Loucy (cell line): ENCODE measurements at regions not wholly inside any gene's neighbourhood (a gene's known extent, or its start where the extent isn't known, plus 50 kb on each side); places are given as distances from the start of the nearest gene placed in this dataset.
"Not testable (repeated sequence)": the region's sequence is repeated elsewhere in the genome, so short reads cannot be mapped to it uniquely, and the experiment has no call there.

ENCODE experiments used
- H2AFZ ChIP-seq: fragments of 200-600 bp; sonication (generic); 2 replicates; pipeline ENCODE4 v1.6.0; 2016; ENCODE audit warnings: antibody characterized with exemption, mild to moderate bottlenecking, low read length, moderate library complexity
- H3F3A ChIP-seq: fragments of 200-600 bp; 2 replicates; pipeline ENCODE4 v1.6.0; 2016; ENCODE audit warnings: antibody characterized with exemption, low read depth, mild to moderate bottlenecking
- H3K27me3 ChIP-seq: fragments of 200-600 bp; sonication (generic); 2 replicates; pipeline ENCODE4 v1.6.1; 2014; ENCODE audit warnings: low read length, mild to moderate bottlenecking; ENCODE audit not compliant: insufficient read depth, poor library complexity, severe bottlenecking
- H3K36me3 ChIP-seq: fragments of 200-600 bp; sonication (generic); 2 replicates; pipeline ENCODE4 v1.6.1; 2016; ENCODE audit warnings: low read length; ENCODE audit not compliant: insufficient read depth
- H3K4me1 ChIP-seq: fragments of 200-600 bp; sonication (generic); 2 replicates; pipeline ENCODE4 v1.5.1; 2014; ENCODE audit warnings: low read length, mild to moderate bottlenecking; ENCODE audit not compliant: insufficient read depth, poor library complexity, severe bottlenecking
- H3K4me2 ChIP-seq: fragments of 200-600 bp; sonication (generic); 2 replicates; pipeline ENCODE4 v1.6.0; 2014; ENCODE audit warnings: antibody characterized with exemption, low read length, low read depth, mild to moderate bottlenecking; ENCODE audit not compliant: poor library complexity, severe bottlenecking
- H3K4me3 ChIP-seq: fragments of 200-600 bp; sonication (generic); 2 replicates; pipeline ENCODE4 v1.5.1; 2014; ENCODE audit warnings: low read length, mild to moderate bottlenecking, mixed read lengths; ENCODE audit not compliant: poor library complexity, severe bottlenecking
- H3K79me2 ChIP-seq: fragments of 200-600 bp; sonication (generic); 2 replicates; pipeline ENCODE4 v1.6.1; 2014; ENCODE audit warnings: low read length; ENCODE audit not compliant: insufficient read depth
- H3K9ac ChIP-seq: fragments of 200-600 bp; sonication (generic); 2 replicates; pipeline ENCODE4 v1.6.0; 2014; ENCODE audit warnings: mild to moderate bottlenecking, low read depth, low read length, moderate library complexity; ENCODE audit not compliant: poor library complexity, severe bottlenecking
- H3K9me2 ChIP-seq: fragments of 200-600 bp; sonication (generic); replicated peaks from 2 replicates; pipeline ENCODE4 v1.6.1; 2016; ENCODE audit warnings: low read depth, low read length, mixed read lengths
- H3K9me3 ChIP-seq: fragments of 200-600 bp; sonication (generic); 2 replicates; pipeline ENCODE4 v1.6.1; 2014; ENCODE audit warnings: mild to moderate bottlenecking, antibody characterized with exemption, low read length, low read depth; ENCODE audit not compliant: insufficient read depth
- H4K20me1 ChIP-seq: fragments of 200-600 bp; sonication (generic); 2 replicates; pipeline ENCODE4 v1.6.0; 2014; ENCODE audit warnings: antibody characterized with exemption, low read length, mild to moderate bottlenecking; ENCODE audit not compliant: insufficient read depth, poor library complexity, severe bottlenecking
- EZH2phosphoT487 ChIP-seq: fragments of 200-600 bp; IDR thresholded peaks from 2 replicates; pipeline ENCODE4 v1.6.1; 2018; ENCODE audit warnings: antibody characterized with exemption, mild to moderate bottlenecking, moderate library complexity, borderline replicate concordance
- TF ChIP-seq, protein P1 (sequence below): fragments of 200-600 bp; sonication (generic); conservative IDR thresholded peaks from 2 replicates; pipeline ENCODE4 v1.5.1; 2014; ENCODE audit warnings: mild to moderate bottlenecking, antibody characterized with exemption, low read length

GRCh38 chr16:60091071-60091470 is 1357.0 kb upstream of the GOT2 start:
- H3K4me3 ChIP-seq: no peak overlapping the region
- H3K9me2 ChIP-seq: no peaks in the 10 kb centered on the region
- TF ChIP-seq, protein P1, sequence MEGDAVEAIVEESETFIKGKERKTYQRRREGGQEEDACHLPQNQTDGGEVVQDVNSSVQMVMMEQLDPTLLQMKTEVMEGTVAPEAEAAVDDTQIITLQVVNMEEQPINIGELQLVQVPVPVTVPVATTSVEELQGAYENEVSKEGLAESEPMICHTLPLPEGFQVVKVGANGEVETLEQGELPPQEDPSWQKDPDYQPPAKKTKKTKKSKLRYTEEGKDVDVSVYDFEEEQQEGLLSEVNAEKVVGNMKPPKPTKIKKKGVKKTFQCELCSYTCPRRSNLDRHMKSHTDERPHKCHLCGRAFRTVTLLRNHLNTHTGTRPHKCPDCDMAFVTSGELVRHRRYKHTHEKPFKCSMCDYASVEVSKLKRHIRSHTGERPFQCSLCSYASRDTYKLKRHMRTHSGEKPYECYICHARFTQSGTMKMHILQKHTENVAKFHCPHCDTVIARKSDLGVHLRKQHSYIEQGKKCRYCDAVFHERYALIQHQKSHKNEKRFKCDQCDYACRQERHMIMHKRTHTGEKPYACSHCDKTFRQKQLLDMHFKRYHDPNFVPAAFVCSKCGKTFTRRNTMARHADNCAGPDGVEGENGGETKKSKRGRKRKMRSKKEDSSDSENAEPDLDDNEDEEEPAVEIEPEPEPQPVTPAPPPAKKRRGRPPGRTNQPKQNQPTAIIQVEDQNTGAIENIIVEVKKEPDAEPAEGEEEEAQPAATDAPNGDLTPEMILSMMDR: no peak
- TF ChIP-seq EZH2phosphoT487: no peak
- H3F3A ChIP-seq: no peaks in the 10 kb centered on the region
- no peaks in the 10 kb centered on the region; the same call in 1 of the 2 replicates for H3K9me3 ChIP-seq
- H3K9ac ChIP-seq: no peak overlapping the region
- no peaks in the 10 kb centered on the region for H3K79me2 ChIP-seq
- no peaks in the 10 kb centered on the region for H3K4me1 ChIP-seq
- no peak overlapping the region for H2AFZ ChIP-seq
- no peaks in the 10 kb centered on the region for H4K20me1 ChIP-seq
- H3K36me3 ChIP-seq: no peaks in the 10 kb centered on the region
- H3K27me3 ChIP-seq: no peaks in the 10 kb centered on the region
- H3K4me2 ChIP-seq: no peak overlapping the region

DNA sequence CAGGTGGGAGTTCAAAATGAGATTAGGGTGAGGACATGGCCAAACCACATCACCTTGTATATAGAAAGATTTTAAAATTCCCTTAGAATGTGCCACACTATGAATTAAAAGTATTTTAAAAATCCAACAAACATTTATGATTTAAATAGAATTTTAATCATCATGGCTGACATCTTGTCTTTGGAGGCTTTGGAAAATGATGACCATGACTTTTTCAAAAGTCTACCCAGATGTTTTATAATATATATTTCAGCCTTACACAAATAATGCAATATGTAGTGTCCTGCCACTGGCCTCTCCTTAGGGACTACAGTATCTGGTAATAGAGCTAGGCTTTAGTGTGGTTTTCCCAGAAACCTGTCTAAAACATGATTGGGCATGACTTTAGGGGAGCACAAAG is 1353.4 kb upstream of the GOT2 start:
- H3K79me2 ChIP-seq: no peaks in the 10 kb centered on the region
- H3K4me3 ChIP-seq: no peak overlapping the region
- H3K9me3 ChIP-seq: no peaks in the 10 kb centered on the region; the same call in 1 of the 2 replicates

DNA sequence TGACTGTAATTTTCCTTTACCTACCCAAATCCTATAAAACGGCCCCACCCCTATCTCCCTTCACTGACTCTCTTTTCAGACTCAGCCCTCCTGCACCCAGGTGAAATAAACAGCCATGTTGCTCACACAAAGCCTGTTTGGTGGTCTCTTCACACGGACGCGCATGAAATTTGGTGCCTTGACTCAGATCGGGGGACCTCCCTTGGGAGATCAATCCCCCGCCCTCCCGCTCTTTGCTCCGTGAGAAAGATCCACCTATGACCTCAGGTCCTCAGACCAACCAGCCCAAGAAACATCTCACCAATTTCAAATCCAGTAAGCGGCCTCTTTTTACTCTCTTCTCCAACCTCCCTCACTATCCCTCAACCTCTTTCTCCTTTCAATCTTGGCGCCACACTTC is 1344.7 kb upstream of the GOT2 start:
- H3K27me3 ChIP-seq, H3K4me3 ChIP-seq, H3K9me2 ChIP-seq, H3K4me1 ChIP-seq, H3K9me3 ChIP-seq, H2AFZ ChIP-seq, H3F3A ChIP-seq, H3K4me2 ChIP-seq, H3K36me3 ChIP-seq, H4K20me1 ChIP-seq, H3K9ac ChIP-seq, H3K79me2 ChIP-seq: not testable (repeated sequence)

More for the DNA sequence above, 1353.4 kb upstream of the GOT2 start:
- no peaks in the 10 kb centered on the region for H3F3A ChIP-seq
- H3K27me3 ChIP-seq: no peaks in the 10 kb centered on the region
- no peak overlapping the region for H3K4me2 ChIP-seq
- no peaks in the 10 kb centered on the region for H4K20me1 ChIP-seq
- no peak overlapping the region for H2AFZ ChIP-seq
- no peaks in the 10 kb centered on the region for H3K9me2 ChIP-seq
- no peak for TF ChIP-seq EZH2phosphoT487
- TF ChIP-seq, protein P1: no peak
- no peaks in the 10 kb centered on the region for H3K36me3 ChIP-seq
- H3K4me1 ChIP-seq: no peaks in the 10 kb centered on the region
- no peak overlapping the region for H3K9ac ChIP-seq

- no peak overlapping the region for H3K4me2 ChIP-seq
- no peak overlapping the region for H2AFZ ChIP-seq
- H3F3A ChIP-seq: no peaks in the 10 kb centered on the region
- no peaks in the 10 kb centered on the region for H3K27me3 ChIP-seq
- H3K4me3 ChIP-seq: no peak overlapping the region
- no peak overlapping the region for H3K9ac ChIP-seq
- no peaks in the 10 kb centered on the region for H3K79me2 ChIP-seq
- no peaks in the 10 kb centered on the region for H3K9me2 ChIP-seq
- TF ChIP-seq, protein P1: no peak
- TF ChIP-seq EZH2phosphoT487: no peak
- H3K36me3 ChIP-seq: no peaks in the 10 kb centered on the region
- H3K4me1 ChIP-seq: no peaks in the 10 kb centered on the region
- no peaks in the 10 kb centered on the region for H4K20me1 ChIP-seq
- H3K9me3 ChIP-seq: peaks cover 5% of the 10 kb centered on the region; the same call in 1 of the 2 replicates
Observed at GRCh38 chr16:60077861-60078260, 1343.7 kb upstream of the GOT2 start.
